Liver (tissue), 8 donors: ENCODE measurements at regions not wholly inside any gene's neighbourhood (a gene's known extent, or its start where the extent isn't known, plus 50 kb on each side); places are given as distances from the start of the nearest gene placed in this dataset.

Source experiments
- DNase-seq: peaks from one replicate; pipeline ENCODE4 v3.0.0-alpha.2; 2017; ENCODE audit warnings: low spot score
- H3K27ac ChIP-seq, 2 donors: one replicate each; pipeline ENCODE4 v1.7.0; 2013; ENCODE audit warnings: inconsistent platforms in 2 of 2, low read length in 2 of 2, control low read depth in 1 of 2, low read depth in 1 of 2, mild to moderate bottlenecking in 1 of 2
- H3K27me3 ChIP-seq, 4 donors: one replicate each; pipeline versions ENCODE4 v1.6.1 to v1.7.0; 2013; ENCODE audit warnings: low read length in 3 of 4, inconsistent platforms in 1 of 4, mild to moderate bottlenecking in 1 of 4, moderate library complexity in 1 of 4; ENCODE audit not compliant: control insufficient read depth in 4 of 4, insufficient read depth in 4 of 4
- H3K36me3 ChIP-seq, 4 donors: one replicate each; pipeline versions ENCODE4 v1.6.1 to v1.7.0; 2013; ENCODE audit warnings: low read length in 3 of 4, mild to moderate bottlenecking in 3 of 4, low read depth in 1 of 4, moderate library complexity in 1 of 4; ENCODE audit not compliant: control insufficient read depth in 4 of 4, insufficient read depth in 3 of 4
- H3K4me1 ChIP-seq, 4 donors: one replicate each; pipeline versions ENCODE4 v1.6.1 to v1.7.0; 2013; ENCODE audit warnings: low read length in 3 of 4, mild to moderate bottlenecking in 3 of 4, moderate library complexity in 1 of 4; ENCODE audit not compliant: control insufficient read depth in 4 of 4, insufficient read depth in 4 of 4
- H3K4me3 ChIP-seq, 3 donors: one replicate each; pipeline versions ENCODE4 v1.6.1 to v1.7.0; 2013; ENCODE audit warnings: low read length in 3 of 3, control low read depth in 1 of 3, low read depth in 1 of 3, mild to moderate bottlenecking in 1 of 3
- H3K9ac ChIP-seq, 2 donors: one replicate each; pipeline ENCODE4 v1.7.0; 2013; ENCODE audit warnings: low read length in 2 of 2, mild to moderate bottlenecking in 2 of 2, moderate library complexity in 2 of 2, control low read depth in 1 of 2, low read depth in 1 of 2
- H3K9me3 ChIP-seq, 4 donors: one replicate each; pipeline versions ENCODE4 v1.6.1 to v1.7.0; 2013; ENCODE audit warnings: low read length in 3 of 4; ENCODE audit not compliant: control insufficient read depth in 4 of 4
- ATF3 ChIP-seq: IDR thresholded peaks from 2 replicates; pipeline ENCODE4 v1.6.1; 2016; ENCODE audit warnings: antibody characterized with exemption
- CTCF ChIP-seq: fragments of 150-350 bp; IDR thresholded peaks from 2 replicates; pipeline ENCODE4 v1.5.1; 2017; ENCODE audit warnings: improper control_type of control experiment, low read depth, low read length; ENCODE audit not compliant: missing input control
- EGR1 ChIP-seq, 2 donors: IDR thresholded peaks; 2 replicates each; pipeline ENCODE4 v1.6.1; 2016 to 2018; ENCODE audit warnings: antibody characterized with exemption in 2 of 2, low read depth in 2 of 2
- FOXA1 ChIP-seq: IDR thresholded peaks from 2 replicates; pipeline ENCODE4 v1.6.1; 2016; ENCODE audit warnings: antibody characterized with exemption
- FOXA2 ChIP-seq: IDR thresholded peaks from 2 replicates; pipeline ENCODE4 v1.6.1; 2016; ENCODE audit warnings: antibody characterized with exemption
- GABPA ChIP-seq, 2 donors: IDR thresholded peaks in 1 of 2; conservative IDR thresholded peaks in 1 of 2; 2 replicates each; pipeline ENCODE4 v1.6.1; 2016; ENCODE audit warnings: antibody characterized with exemption in 2 of 2, mild to moderate bottlenecking in 1 of 2, moderate library complexity in 1 of 2
- HNF4A ChIP-seq, 2 donors: conservative IDR thresholded peaks; 2 replicates each; pipeline ENCODE4 v1.6.1; 2016; ENCODE audit warnings: antibody characterized with exemption in 2 of 2, mild to moderate bottlenecking in 2 of 2
- HNF4G ChIP-seq: IDR thresholded peaks from 2 replicates; pipeline ENCODE4 v1.6.1; 2016; ENCODE audit warnings: antibody characterized with exemption
- JUND ChIP-seq, 2 donors: IDR thresholded peaks; 2 replicates each; pipeline ENCODE4 v1.6.1; 2016; ENCODE audit warnings: antibody characterized with exemption in 2 of 2
- MAX ChIP-seq: IDR thresholded peaks from 2 replicates; pipeline ENCODE4 v1.6.1; 2016; ENCODE audit warnings: antibody characterized with exemption
- NR2F2 ChIP-seq: IDR thresholded peaks from 2 replicates; pipeline ENCODE4 v1.6.1; 2016; ENCODE audit warnings: antibody characterized with exemption
- RAD21 ChIP-seq, 2 donors: IDR thresholded peaks; 2 replicates each; pipeline ENCODE4 v1.6.1; 2016; ENCODE audit warnings: antibody characterized with exemption in 2 of 2, mild to moderate bottlenecking in 2 of 2
- REST ChIP-seq: IDR thresholded peaks from 2 replicates; pipeline ENCODE4 v1.6.1; 2016; ENCODE audit warnings: antibody characterized with exemption, mild to moderate bottlenecking
- RXRA ChIP-seq, 2 donors: IDR thresholded peaks; 2 replicates each; pipeline ENCODE4 v1.6.1; 2017 to 2018; ENCODE audit warnings: antibody characterized with exemption in 2 of 2, mild to moderate bottlenecking in 1 of 2
- SP1 ChIP-seq: IDR thresholded peaks from 2 replicates; pipeline ENCODE4 v1.6.1; 2018; ENCODE audit warnings: antibody characterized with exemption, mild to moderate bottlenecking
- TAF1 ChIP-seq: conservative IDR thresholded peaks from 2 replicates; pipeline ENCODE4 v1.6.1; 2016; ENCODE audit warnings: antibody characterized with exemption, mild to moderate bottlenecking
- YY1 ChIP-seq: IDR thresholded peaks from 2 replicates; pipeline ENCODE4 v1.6.1; 2016; ENCODE audit warnings: antibody characterized with exemption, mild to moderate bottlenecking
- ZBTB33 ChIP-seq: IDR thresholded peaks from 2 replicates; pipeline ENCODE4 v1.6.1; 2016; ENCODE audit warnings: antibody characterized with exemption
- WGBS: extraction: QIAGEN DNeasy Blood & Tissue Kit; methylation state at CpG from one replicate; pipeline ENCODE4 v1.1.7; 2013; 5-methylcytosine and 5-hydroxymethylcytosine counted together
- donor health status: healthy.
- donor health status: healthy.
- donor health status: healthy.
- donor health status: healthy.
- donor health status: healthy.

- Histone ChIP-seq H3K27me3 (no peaks in the 10 kb centered on the region), H3K4me3 (no peak overlapping the region), H3K27ac (no peak overlapping the region), H3K9ac (no peak overlapping the region), H3K4me1 (no peaks in the 10 kb centered on the region), H3K9me3 (no peaks in the 10 kb centered on the region), H3K36me3 (no peaks in the 10 kb centered on the region)
- TF ChIP-seq NR2F2 (no peak), CTCF (no peak), REST (no peak), EGR1 (IDR thresholded peaks at IDR 0.05; ENCODE audit: low read depth in 2 of 2) (no peak)
- 82% methylated on average over 1 of the region's 1 CpG for WGBS
- DNase-seq: no peak
Measured at GRCh38 chr1:191662746-191663145, 495.5 kb upstream of the RGS18 start.

GRCh38 chr1:191668525-191668924, 489.7 kb upstream of the RGS18 start:
- H3K4me1 ChIP-seq: no peaks in the 10 kb centered on the region
- no peak overlapping the region for H3K27ac ChIP-seq
- no peak for DNase-seq
- H3K9me3 ChIP-seq: peaks cover 0 to 2% (median 0%) of the 10 kb centered on the region in 4 donors
- no peak overlapping the region for H3K9ac ChIP-seq
- no peak overlapping the region for H3K4me3 ChIP-seq
- WGBS: 75% methylated on average over 5 of the region's 5 CpGs
- no peaks in the 10 kb centered on the region for H3K27me3 ChIP-seq
- no peaks in the 10 kb centered on the region for H3K36me3 ChIP-seq
- no peak for TF ChIP-seq RXRA (IDR thresholded peaks at IDR 0.05)
- TF ChIP-seq FOXA1: no peak
- TF ChIP-seq CTCF: no peak
- TF ChIP-seq JUND (IDR thresholded peaks at IDR 0.05): no peak
- TF ChIP-seq HNF4A (conservative IDR thresholded peaks at IDR 0.05): no peak
- no peak for TF ChIP-seq GABPA (IDR thresholded peaks at IDR 0.05 in 1 of 2, conservative IDR thresholded peaks at IDR 0.05 in 1 of 2)
- no peak for TF ChIP-seq MAX
- TF ChIP-seq ZBTB33: no peak
- no peak for TF ChIP-seq HNF4G
- no peak for TF ChIP-seq SP1
- no peak for TF ChIP-seq EGR1 (IDR thresholded peaks at IDR 0.05; ENCODE audit: low read depth in 2 of 2)
- TF ChIP-seq FOXA2: no peak
- no peak for TF ChIP-seq ATF3
- no peak for TF ChIP-seq NR2F2
- no peak for TF ChIP-seq TAF1
- TF ChIP-seq REST: no peak
- TF ChIP-seq YY1: no peak
- TF ChIP-seq RAD21 (IDR thresholded peaks at IDR 0.05): no peak
